OCI-LY7 (cell line): ENCODE measurements at regions not wholly inside any gene's neighbourhood (a gene's known extent, or its start where the extent isn't known, plus 50 kb on each side); places are given as distances from the start of the nearest gene placed in this dataset.

Source experiments
- BruUV-seq: library from RNA; stranded (reverse); fragments of 400-500 nt; replicated peaks from 2 replicates; lab custom pipeline; 2021; lab: Mats Ljungman, UMichigan
- CTCF ChIA-PET: fragments of 300-600 bp; sonication (Branson Sonifier 250); formaldehyde crosslinking; loops from one replicate; lab custom pipeline; 2022; ENCODE audit warnings: antibody characterized with exemption; ENCODE audit not compliant: unreplicated experiment; lab: Charles Lee
- POLR2A ChIA-PET: fragments of 300-600 bp; sonication (Branson Sonifier 250); formaldehyde crosslinking; loops from one replicate; lab custom pipeline; 2022; ENCODE audit warnings: antibody characterized with exemption; lab: Charles Lee
- DNase-seq: peaks from one replicate; pipeline ENCODE4 v3.0.0-alpha.2; 2015; ENCODE audit warnings: low spot score
- H2AFZ ChIP-seq: fragments of 200-600 bp; sonication (generic), shearing (Covaris generic); 2 replicates; pipeline ENCODE4 v1.6.1; 2014; ENCODE audit warnings: mild to moderate bottlenecking, antibody characterized with exemption, low read length, moderate library complexity
- H3K27ac ChIP-seq: fragments of 200-600 bp; sonication (generic); 2 replicates; pipeline ENCODE4 v1.5.1; 2014; ENCODE audit warnings: mixed run types, low read depth, mild to moderate bottlenecking, moderate library complexity, low read length, inconsistent platforms; ENCODE audit not compliant: poor library complexity, severe bottlenecking
- H3K36me3 ChIP-seq: fragments of 200-600 bp; sonication (generic); 2 replicates; pipeline ENCODE4 v1.6.1; 2014; ENCODE audit warnings: mild to moderate bottlenecking, antibody characterized with exemption, low read length, moderate library complexity, mixed read lengths; ENCODE audit not compliant: insufficient read depth
- H3K4me1 ChIP-seq: fragments of 200-600 bp; sonication (generic); 2 replicates; pipeline ENCODE4 v1.5.1; 2014; ENCODE audit warnings: mild to moderate bottlenecking, low read length; ENCODE audit not compliant: insufficient read depth, poor library complexity, severe bottlenecking
- H3K4me2 ChIP-seq: fragments of 200-600 bp; sonication (generic); 2 replicates; pipeline ENCODE4 v1.6.1; 2014; ENCODE audit warnings: mild to moderate bottlenecking, low read length
- H3K4me3 ChIP-seq: fragments of 200-600 bp; sonication (generic); 2 replicates; pipeline ENCODE4 v1.5.1; 2014; ENCODE audit warnings: mild to moderate bottlenecking, low read depth, low read length; ENCODE audit not compliant: poor library complexity, severe bottlenecking
- H3K79me2 ChIP-seq: fragments of 200-600 bp; sonication (generic); 2 replicates; pipeline ENCODE4 v1.6.1; 2016; ENCODE audit warnings: low read depth, mild to moderate bottlenecking, low read length, moderate library complexity, mixed read lengths; ENCODE audit not compliant: insufficient read depth
- H3K9me2 ChIP-seq: fragments of 200-600 bp; sonication (generic); 2 replicates; pipeline ENCODE4 v1.6.1; 2016; ENCODE audit warnings: mild to moderate bottlenecking, low read length, mixed read lengths; ENCODE audit not compliant: insufficient read depth
- H3K9me3 ChIP-seq: fragments of 200-600 bp; sonication (generic); 2 replicates; pipeline ENCODE4 v1.6.1; 2014; ENCODE audit warnings: mild to moderate bottlenecking, mixed run types, low read length, mixed read lengths
- H4K20me1 ChIP-seq: fragments of 200-600 bp; sonication (generic); 2 replicates; pipeline ENCODE4 v1.6.1; 2014; ENCODE audit warnings: mild to moderate bottlenecking, antibody characterized with exemption, low read length, moderate library complexity, mixed read lengths; ENCODE audit not compliant: insufficient read depth
- EZH2phosphoT487 ChIP-seq: fragments of 200-600 bp; sonication (generic); IDR thresholded peaks from 2 replicates; pipeline ENCODE4 v1.6.1; 2018; ENCODE audit warnings: low read depth, borderline replicate concordance, mild to moderate bottlenecking, mixed run types, antibody characterized with exemption, low read length, moderate library complexity, mixed read lengths
- intact Hi-C: fragments of 100-400 bp; cut with micrococcal nuclease; formaldehyde crosslinking; loops from one replicate; pipeline ENCODE4 v1.10.0; 2022; ENCODE audit not compliant: unreplicated experiment
- TF ChIP-seq, protein P1 (sequence below): fragments of 200-600 bp; sonication (generic); conservative IDR thresholded peaks from 2 replicates; pipeline ENCODE4 v1.5.1; 2014; ENCODE audit warnings: mild to moderate bottlenecking, antibody characterized with exemption, low read length, moderate library complexity, mixed read lengths

DNA sequence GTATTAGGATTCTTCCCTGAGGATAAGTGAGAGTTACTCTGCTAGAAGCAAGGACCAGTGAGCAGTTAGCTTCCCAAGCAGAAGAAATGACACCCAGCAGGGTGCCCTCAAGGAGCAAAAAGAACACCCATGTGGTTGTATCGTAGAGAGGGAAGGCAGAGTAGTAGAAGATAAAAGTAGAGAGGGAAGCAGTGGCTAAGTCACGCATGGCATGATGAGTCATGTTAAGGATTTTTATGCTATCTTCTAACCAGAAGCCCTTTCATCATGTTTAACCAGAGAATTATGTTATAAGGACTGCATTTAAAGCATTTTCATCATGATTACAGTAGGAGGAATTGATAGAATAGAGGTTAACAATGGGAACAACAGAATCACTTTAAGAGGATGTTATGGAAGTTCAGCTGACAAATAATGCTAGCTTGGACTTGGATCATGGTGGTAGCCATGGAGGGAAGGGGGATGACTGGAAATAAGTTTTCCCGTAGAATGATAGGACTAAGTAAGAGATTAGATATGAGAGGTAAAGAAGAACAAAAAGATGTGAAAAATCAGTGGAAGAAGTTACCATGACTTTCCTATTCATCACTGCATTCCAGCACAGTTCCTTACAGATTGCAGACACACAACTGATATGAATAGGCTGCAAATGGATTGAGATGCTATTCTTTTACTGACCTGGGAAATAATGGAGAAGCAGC lies 383.5 kb upstream of the INTU start:
- POLR2A ChIA-PET, result no interaction called here
- CTCF ChIA-PET, result no interaction called here
- TF ChIP-seq EZH2phosphoT487, result no peak
- TF ChIP-seq, protein P1, sequence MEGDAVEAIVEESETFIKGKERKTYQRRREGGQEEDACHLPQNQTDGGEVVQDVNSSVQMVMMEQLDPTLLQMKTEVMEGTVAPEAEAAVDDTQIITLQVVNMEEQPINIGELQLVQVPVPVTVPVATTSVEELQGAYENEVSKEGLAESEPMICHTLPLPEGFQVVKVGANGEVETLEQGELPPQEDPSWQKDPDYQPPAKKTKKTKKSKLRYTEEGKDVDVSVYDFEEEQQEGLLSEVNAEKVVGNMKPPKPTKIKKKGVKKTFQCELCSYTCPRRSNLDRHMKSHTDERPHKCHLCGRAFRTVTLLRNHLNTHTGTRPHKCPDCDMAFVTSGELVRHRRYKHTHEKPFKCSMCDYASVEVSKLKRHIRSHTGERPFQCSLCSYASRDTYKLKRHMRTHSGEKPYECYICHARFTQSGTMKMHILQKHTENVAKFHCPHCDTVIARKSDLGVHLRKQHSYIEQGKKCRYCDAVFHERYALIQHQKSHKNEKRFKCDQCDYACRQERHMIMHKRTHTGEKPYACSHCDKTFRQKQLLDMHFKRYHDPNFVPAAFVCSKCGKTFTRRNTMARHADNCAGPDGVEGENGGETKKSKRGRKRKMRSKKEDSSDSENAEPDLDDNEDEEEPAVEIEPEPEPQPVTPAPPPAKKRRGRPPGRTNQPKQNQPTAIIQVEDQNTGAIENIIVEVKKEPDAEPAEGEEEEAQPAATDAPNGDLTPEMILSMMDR, result no peak
- Histone ChIP-seq H3K79me2 (no peaks in the 10 kb centered on the region), H4K20me1 (no peaks in the 10 kb centered on the region), H3K9me3 (no peaks in the 10 kb centered on the region), H3K27ac (no peak overlapping the region), H3K4me1 (no peaks in the 10 kb centered on the region), H3K4me2 (no peak overlapping the region), H3K9me2 (no peaks in the 10 kb centered on the region), H3K4me3 (no peak overlapping the region), H2AFZ (no peak overlapping the region), H3K36me3 (no peaks in the 10 kb centered on the region)
- intact Hi-C loops, result no loop called here
- no TSS peak for BruUV-seq
- no peak for DNase-seq

DNA sequence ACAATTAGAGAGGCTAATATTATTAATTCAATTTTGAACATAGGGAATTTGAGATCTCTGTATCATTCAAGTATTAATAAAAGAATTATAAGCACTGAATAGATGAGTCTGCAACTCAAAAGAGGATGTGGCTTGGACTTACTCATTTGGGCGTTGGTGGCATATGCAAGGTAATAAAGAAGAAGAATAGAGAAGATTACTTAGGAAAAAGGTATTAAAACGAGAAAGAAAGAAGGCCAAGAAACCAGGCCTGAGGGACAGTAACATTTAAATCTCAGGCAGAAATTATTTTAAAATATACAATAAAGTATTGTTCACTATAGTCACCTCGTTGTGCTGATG lies 383.0 kb upstream of the INTU start:
- intact Hi-C loops, result no loop called here

DNA sequence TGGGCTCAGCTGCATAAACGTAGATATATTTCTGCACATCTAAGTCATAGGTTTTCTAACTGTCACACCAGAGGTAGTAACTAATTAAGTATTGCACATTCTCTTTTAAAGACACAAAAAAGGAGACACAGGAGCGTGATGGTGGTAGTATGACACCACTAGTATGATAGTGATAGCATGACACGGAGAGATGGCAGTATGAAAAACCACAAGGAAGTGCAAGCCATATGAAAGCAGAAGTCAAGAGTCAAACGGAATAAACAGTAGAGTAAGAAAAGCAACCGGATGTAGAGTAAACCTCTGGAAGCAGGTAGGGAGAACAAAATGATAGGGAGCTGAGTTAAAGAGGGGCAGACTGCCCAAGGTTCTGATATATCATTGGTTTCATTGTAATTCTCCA lies 382.2 kb upstream of the INTU start:
- no peak overlapping the region for H3K4me2 ChIP-seq
- H3K9me2 ChIP-seq, result no peaks in the 10 kb centered on the region
- no peak overlapping the region for H3K27ac ChIP-seq
- H4K20me1 ChIP-seq, result no peaks in the 10 kb centered on the region
- H3K4me3 ChIP-seq, result no peak overlapping the region
- no peak overlapping the region for H2AFZ ChIP-seq
- no peaks in the 10 kb centered on the region for H3K9me3 ChIP-seq
- ChIA-PET CTCF (no interaction called here), POLR2A (no interaction called here)
- BruUV-seq, result no TSS peak
- DNase-seq, result no peak
- no peaks in the 10 kb centered on the region for H3K36me3 ChIP-seq
- intact Hi-C loops, result no loop called here
- no peaks in the 10 kb centered on the region for H3K4me1 ChIP-seq
- TF ChIP-seq EZH2phosphoT487, result no peak
- TF ChIP-seq, protein P1, result no peak
- H3K79me2 ChIP-seq, result no peaks in the 10 kb centered on the region

More for the DNA sequence above, 383.0 kb upstream of the INTU start:
- H3K4me3 ChIP-seq, result no peak overlapping the region
- H3K9me3 ChIP-seq, result no peaks in the 10 kb centered on the region
- no peak overlapping the region for H2AFZ ChIP-seq
- POLR2A ChIA-PET, result no interaction called here
- no peak overlapping the region for H3K27ac ChIP-seq
- CTCF ChIA-PET, result no interaction called here
- DNase-seq, result no peak
- H3K79me2 ChIP-seq, result no peaks in the 10 kb centered on the region
- no peaks in the 10 kb centered on the region for H3K9me2 ChIP-seq
- no peak for TF ChIP-seq EZH2phosphoT487
- TF ChIP-seq, protein P1, result no peak
- H3K4me2 ChIP-seq, result no peak overlapping the region
- no peaks in the 10 kb centered on the region for H3K4me1 ChIP-seq
- H4K20me1 ChIP-seq, result no peaks in the 10 kb centered on the region
- no TSS peak for BruUV-seq
- H3K36me3 ChIP-seq, result no peaks in the 10 kb centered on the region
